GM23338 (cell line): ENCODE measurements at regions not wholly inside any gene's neighbourhood (a gene's known extent, or its start where the extent isn't known, plus 50 kb on each side); places are given as distances from the start of the nearest gene placed in this dataset.

Source experiments
- ATAC-seq: fragments of 200-7000 bp; cut with Tn5 transposase; 3 replicates; pipeline ENCODE4 v1.9.1; 2020
- DNase-seq: peaks from one replicate; pipeline ENCODE4 v3.0.0-alpha.2; 2015; ENCODE audit warnings: low spot score
- H2AFZ ChIP-seq: fragments of 200-600 bp; sonication (generic); 2 replicates; pipeline ENCODE4 v1.8.0; 2016; ENCODE audit warnings: antibody characterized with exemption, mild to moderate bottlenecking, moderate library complexity
- H3F3A ChIP-seq: fragments of 200-600 bp; sonication (generic); replicated peaks from 2 replicates; pipeline ENCODE4 v1.8.0; 2017; ENCODE audit warnings: antibody characterized with exemption, mixed run types, low read depth
- H3K27ac ChIP-seq: fragments of 200-600 bp; sonication (generic); 2 replicates; pipeline ENCODE4 v1.6.1; 2016; ENCODE audit warnings: low read depth
- H3K27me3 ChIP-seq: fragments of 200-600 bp; sonication (generic); 2 replicates; pipeline ENCODE4 v1.8.0; 2016; ENCODE audit warnings: mild to moderate bottlenecking, mixed run types, moderate library complexity; ENCODE audit not compliant: insufficient read depth
- H3K36me3 ChIP-seq: fragments of 200-600 bp; sonication (generic); 2 replicates; pipeline ENCODE4 v1.8.0; 2016; ENCODE audit warnings: mild to moderate bottlenecking; ENCODE audit not compliant: insufficient read depth
- H3K4me1 ChIP-seq: fragments of 200-600 bp; sonication (generic); 2 replicates; pipeline ENCODE4 v1.8.0; 2016; ENCODE audit warnings: mild to moderate bottlenecking, moderate library complexity; ENCODE audit not compliant: insufficient read depth
- H3K4me2 ChIP-seq: fragments of 200-600 bp; sonication (generic); 2 replicates; pipeline ENCODE4 v1.7.1; 2017; ENCODE audit warnings: mixed run types
- H3K4me3 ChIP-seq: fragments of 200-600 bp; sonication (generic); 2 replicates; pipeline ENCODE4 v1.6.1; 2016; ENCODE audit warnings: mixed run types
- H3K79me2 ChIP-seq: fragments of 200-600 bp; sonication (generic); replicated peaks from 2 replicates; pipeline ENCODE4 v1.8.0; 2017; ENCODE audit warnings: mild to moderate bottlenecking; ENCODE audit not compliant: insufficient read depth
- H3K9me2 ChIP-seq: fragments of 200-600 bp; sonication (generic); 2 replicates; pipeline ENCODE4 v1.8.0; 2017; ENCODE audit not compliant: insufficient read depth
- H4K20me1 ChIP-seq: fragments of 200-600 bp; sonication (generic); replicated peaks from 2 replicates; pipeline ENCODE4 v1.8.0; 2017; ENCODE audit warnings: mild to moderate bottlenecking; ENCODE audit not compliant: insufficient read depth
- H3K27ac Mint-ChIP-seq: 2 replicates; pipeline ENCODE4 v1.8.0; 2020; ENCODE audit warnings: inconsistent platforms, mild to moderate bottlenecking, moderate library complexity, mixed read lengths
- H3K27me3 Mint-ChIP-seq: 3 replicates; pipeline ENCODE4 v1.8.0; 2022; ENCODE audit warnings: low read depth, mild to moderate bottlenecking, moderate library complexity, mixed read lengths, inconsistent platforms; ENCODE audit not compliant: insufficient read depth, poor library complexity
- H3K36me3 Mint-ChIP-seq: 3 replicates; pipeline ENCODE4 v1.8.0; 2021; ENCODE audit warnings: low read depth, mild to moderate bottlenecking, inconsistent platforms, moderate library complexity, mixed read lengths
- H3K4me1 Mint-ChIP-seq: 3 replicates; pipeline ENCODE4 v1.8.0; 2020; ENCODE audit warnings: mild to moderate bottlenecking, inconsistent platforms, mixed read lengths
- H3K4me3 Mint-ChIP-seq: 3 replicates; pipeline ENCODE4 v1.8.0; 2021; ENCODE audit warnings: moderate library complexity, mild to moderate bottlenecking, inconsistent platforms, mixed read lengths
- H3K9me3 Mint-ChIP-seq: 3 replicates; pipeline ENCODE4 v1.8.0; 2020; ENCODE audit warnings: moderate library complexity, mild to moderate bottlenecking, inconsistent platforms, mixed read lengths
- CREB1 ChIP-seq: fragments of 250-450 bp; sonication (Bioruptor Pico); IDR thresholded peaks from 2 replicates; pipeline ENCODE4 v1.5.0; 2020; ENCODE audit warnings: low read depth, mild to moderate bottlenecking, moderate library complexity
- EZH2phosphoT487 ChIP-seq: fragments of 200-600 bp; sonication (generic); IDR thresholded peaks from one replicate; pipeline ENCODE4 v1.8.1; 2018; ENCODE audit warnings: antibody characterized with exemption; ENCODE audit not compliant: unreplicated experiment
- NANOG ChIP-seq: IDR thresholded peaks from 2 replicates; pipeline ENCODE4 v1.6.1; 2016; ENCODE audit warnings: antibody characterized with exemption, borderline replicate concordance
- POLR2AphosphoS5 ChIP-seq: IDR thresholded peaks from 2 replicates; pipeline ENCODE4 v1.6.1; 2016; ENCODE audit warnings: antibody characterized with exemption, low read depth
- STAT1 ChIP-seq: IDR thresholded peaks from one replicate; pipeline ENCODE4 v1.6.1; 2016; ENCODE audit warnings: antibody characterized with exemption; ENCODE audit not compliant: unreplicated experiment
- ZNF114 ChIP-seq: fragments of 250-450 bp; sonication (Bioruptor Pico); IDR thresholded peaks from 2 replicates; pipeline ENCODE4 v1.5.0; 2020; ENCODE audit warnings: mild to moderate bottlenecking, moderate library complexity
- TF ChIP-seq, protein P1 (sequence below): IDR thresholded peaks from 2 replicates; pipeline ENCODE4 v1.6.1; 2016; ENCODE audit warnings: antibody characterized with exemption

DNA sequence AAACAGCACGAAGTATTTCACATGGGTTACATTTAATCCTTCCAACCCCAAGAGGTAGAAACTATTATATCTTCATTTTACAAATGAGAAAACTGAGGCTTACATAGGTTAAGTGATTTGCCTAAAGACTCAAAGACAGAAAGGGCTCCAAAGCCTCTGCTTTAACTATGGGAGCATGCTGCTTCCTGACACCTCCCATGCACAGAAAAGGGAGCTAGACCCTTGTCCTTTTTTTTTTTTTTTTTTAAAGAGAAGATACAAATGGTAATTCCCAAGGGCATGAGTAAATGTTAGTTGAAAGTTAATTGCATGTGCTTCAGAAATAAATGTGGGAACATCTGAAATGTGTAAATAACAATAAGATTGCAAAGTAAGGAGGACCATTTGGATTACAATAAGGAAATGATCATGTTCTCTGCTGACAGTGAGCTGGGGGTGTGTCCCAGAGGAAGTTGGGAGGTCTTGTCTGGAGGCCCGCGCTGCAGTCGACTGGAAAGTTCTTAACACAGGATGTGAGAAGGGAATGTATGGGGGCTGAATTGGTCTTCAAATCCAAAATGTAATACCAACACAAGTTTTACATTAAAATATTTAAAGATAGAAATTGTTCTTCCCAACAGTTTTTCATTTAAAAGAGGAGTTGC is 500.3 kb downstream of the KLF12 start:
- Histone ChIP-seq H3K36me3 (no peaks in the 10 kb centered on the region), H4K20me1 (no peaks in the 10 kb centered on the region), H2AFZ (no peak overlapping the region), H3K4me1 (peaks cover 18% of the 10 kb centered on the region), H3K4me2 (peak overlapping the region; percentile 0; the same call in 1 of the 2 replicates), H3K79me2 (no peaks in the 10 kb centered on the region), H3K4me3 (no peak overlapping the region), H3K9me2 (peaks cover 6% of the 10 kb centered on the region), H3K27me3 (no peaks in the 10 kb centered on the region; the same call in 1 of the 2 replicates), H3K27ac (no peak overlapping the region), H3F3A (no peaks in the 10 kb centered on the region)
- DNase-seq (peak; percentile 34), ATAC-seq (peak; percentile 47)
- Mint-ChIP-seq H3K27ac (no peak overlapping the region), H3K36me3 (peaks cover 15% of the 10 kb centered on the region; the same call in 2 of the 3 replicates), H3K4me3 (no peak overlapping the region), H3K27me3 (no peaks in the 10 kb centered on the region), H3K9me3 (peaks cover 17% of the 10 kb centered on the region; the same call in 2 of the 3 replicates), H3K4me1 (peaks cover 22% of the 10 kb centered on the region)
- no peak for TF ChIP-seq STAT1
- TF ChIP-seq NANOG = peak; percentile 69

DNA sequence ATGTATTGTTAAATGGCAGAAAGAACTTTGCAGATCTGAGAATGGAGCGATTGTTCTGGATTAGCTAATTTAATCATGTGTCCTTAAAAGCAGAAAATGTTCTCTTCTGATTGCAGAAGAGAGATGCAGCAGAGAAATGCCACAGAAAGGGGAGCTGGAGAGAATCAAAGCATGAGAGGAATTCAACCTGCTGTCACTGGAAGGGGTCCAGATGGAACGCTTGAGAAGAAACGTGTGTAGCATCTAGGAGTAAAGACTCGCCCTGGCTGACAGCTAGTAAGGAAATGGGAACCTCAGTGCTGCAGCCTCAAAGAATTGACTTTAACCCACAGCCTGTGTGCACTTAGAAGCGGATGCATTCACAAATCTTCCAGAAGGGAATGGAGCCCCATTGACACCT is 502.8 kb downstream of the KLF12 start:
- no peak for ATAC-seq
- Histone ChIP-seq H2AFZ (no peak overlapping the region), H3K27me3 (no peaks in the 10 kb centered on the region; the same call in 1 of the 2 replicates)

DNA sequence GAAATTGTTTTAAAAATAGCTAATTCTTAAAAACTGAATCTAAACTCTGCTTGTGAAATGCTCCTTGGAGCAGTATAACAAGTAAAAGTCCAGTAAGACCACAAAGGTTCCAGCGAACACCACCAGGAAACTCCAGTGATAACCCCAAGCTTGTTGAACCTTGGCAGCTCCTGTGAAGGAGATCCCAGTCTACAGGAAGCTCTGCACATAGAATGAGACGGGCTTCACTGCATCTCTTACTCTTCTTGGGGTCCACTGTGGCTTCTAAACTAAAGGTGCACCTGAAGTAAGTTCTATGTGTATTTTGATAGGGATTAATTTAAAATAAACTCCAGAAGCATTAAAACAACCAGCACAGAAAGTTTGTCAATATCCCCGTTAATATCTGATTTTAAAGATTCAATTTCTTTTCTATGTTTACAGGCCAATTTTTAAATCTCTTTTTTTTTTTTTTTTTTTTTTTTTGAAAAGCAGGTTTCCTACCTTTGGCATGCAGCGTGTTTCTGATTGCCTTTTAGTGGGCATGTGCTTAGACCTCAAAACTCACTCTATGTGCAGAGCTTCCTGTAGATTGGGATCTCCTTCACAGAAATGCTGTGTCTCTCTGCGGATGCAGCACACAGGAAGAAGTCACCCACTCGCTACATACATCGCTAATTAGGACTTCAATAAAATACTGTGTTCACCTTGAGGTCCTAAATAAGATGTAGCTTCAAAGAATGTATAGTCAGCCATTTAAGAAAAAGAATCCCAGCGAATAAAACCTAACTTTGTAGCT is 508.5 kb downstream of the KLF12 start:
- Mint-ChIP-seq H3K9me3 (peaks cover 7% of the 10 kb centered on the region; the same call in 2 of the 3 replicates), H3K36me3 (peaks cover 10% of the 10 kb centered on the region; the same call in 2 of the 3 replicates)

More for the DNA sequence above, 502.8 kb downstream of the KLF12 start:
- Mint-ChIP-seq H3K36me3 (peaks cover 12% of the 10 kb centered on the region; the same call in 2 of the 3 replicates), H3K27ac (no peak overlapping the region), H3K27me3 (no peaks in the 10 kb centered on the region), H3K4me1 (peaks cover 22% of the 10 kb centered on the region), H3K9me3 (peaks cover 15% of the 10 kb centered on the region; the same call in 2 of the 3 replicates), H3K4me3 (no peak overlapping the region)
- Histone ChIP-seq H3K79me2 (no peaks in the 10 kb centered on the region), H3K4me2 (no peak overlapping the region), H3F3A (no peaks in the 10 kb centered on the region), H3K4me3 (no peak overlapping the region), H3K36me3 (no peaks in the 10 kb centered on the region), H4K20me1 (no peaks in the 10 kb centered on the region), H3K4me1 (peaks cover 18% of the 10 kb centered on the region), H3K27ac (no peak overlapping the region), H3K9me2 (peaks cover 6% of the 10 kb centered on the region)
- TF ChIP-seq STAT1 (no peak), POLR2AphosphoS5 (no peak), EZH2phosphoT487 (no peak), CREB1 (CRISPR knock-in tag) (no peak)
- no peak for DNase-seq

More for the DNA sequence above, 508.5 kb downstream of the KLF12 start:
- no peaks in the 10 kb centered on the region for H3K79me2 ChIP-seq
- H3K9me2 ChIP-seq = 0 out of 2 replicates have a peak, but pooled peaks cover 5% of the 10 kb centered on the region
- Mint-ChIP-seq H3K4me3 (no peak overlapping the region), H3K27me3 (no peaks in the 10 kb centered on the region), H3K4me1 (no peaks in the 10 kb centered on the region), H3K27ac (no peak overlapping the region)
- H3K4me1 ChIP-seq = no peaks in the 10 kb centered on the region
- no peak overlapping the region for H3K4me2 ChIP-seq
- peak overlapping the region; percentile 49; the same call in 1 of the 2 replicates for H2AFZ ChIP-seq
- H3K27me3 ChIP-seq = no peaks in the 10 kb centered on the region
- TF ChIP-seq CREB1 (CRISPR knock-in tag) = no peak
- no peak for TF ChIP-seq POLR2AphosphoS5
- TF ChIP-seq STAT1 = no peak
- no peak for TF ChIP-seq ZNF114 (CRISPR knock-in tag)
- no peak for TF ChIP-seq NANOG
- TF ChIP-seq, protein P1, sequence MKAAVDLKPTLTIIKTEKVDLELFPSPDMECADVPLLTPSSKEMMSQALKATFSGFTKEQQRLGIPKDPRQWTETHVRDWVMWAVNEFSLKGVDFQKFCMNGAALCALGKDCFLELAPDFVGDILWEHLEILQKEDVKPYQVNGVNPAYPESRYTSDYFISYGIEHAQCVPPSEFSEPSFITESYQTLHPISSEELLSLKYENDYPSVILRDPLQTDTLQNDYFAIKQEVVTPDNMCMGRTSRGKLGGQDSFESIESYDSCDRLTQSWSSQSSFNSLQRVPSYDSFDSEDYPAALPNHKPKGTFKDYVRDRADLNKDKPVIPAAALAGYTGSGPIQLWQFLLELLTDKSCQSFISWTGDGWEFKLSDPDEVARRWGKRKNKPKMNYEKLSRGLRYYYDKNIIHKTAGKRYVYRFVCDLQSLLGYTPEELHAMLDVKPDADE = no peak
- DNase-seq = no peak
- H3K36me3 ChIP-seq = no peaks in the 10 kb centered on the region
- no peak overlapping the region for H3K4me3 ChIP-seq
- no peak for ATAC-seq
- no peaks in the 10 kb centered on the region for H4K20me1 ChIP-seq
- no peak overlapping the region for H3K27ac ChIP-seq
- H3F3A ChIP-seq = no peaks in the 10 kb centered on the region
